SH-SY5Y (cell line): ENCODE measurements at regions not wholly inside any gene's neighbourhood (a gene's known extent, or its start where the extent isn't known, plus 50 kb on each side); places are given as distances from the start of the nearest gene placed in this dataset.

Experiments used
- GATA2 ChIP-seq: IDR thresholded peaks from 2 replicates; pipeline ENCODE4 v1.6.1; 2011; ENCODE audit warnings: mild to moderate bottlenecking, low read depth, low read length
- GATA3 ChIP-seq: IDR thresholded peaks from 2 replicates; pipeline ENCODE4 v1.6.1; 2011; ENCODE audit warnings: low read depth, mild to moderate bottlenecking, low read length, moderate library complexity

DNA sequence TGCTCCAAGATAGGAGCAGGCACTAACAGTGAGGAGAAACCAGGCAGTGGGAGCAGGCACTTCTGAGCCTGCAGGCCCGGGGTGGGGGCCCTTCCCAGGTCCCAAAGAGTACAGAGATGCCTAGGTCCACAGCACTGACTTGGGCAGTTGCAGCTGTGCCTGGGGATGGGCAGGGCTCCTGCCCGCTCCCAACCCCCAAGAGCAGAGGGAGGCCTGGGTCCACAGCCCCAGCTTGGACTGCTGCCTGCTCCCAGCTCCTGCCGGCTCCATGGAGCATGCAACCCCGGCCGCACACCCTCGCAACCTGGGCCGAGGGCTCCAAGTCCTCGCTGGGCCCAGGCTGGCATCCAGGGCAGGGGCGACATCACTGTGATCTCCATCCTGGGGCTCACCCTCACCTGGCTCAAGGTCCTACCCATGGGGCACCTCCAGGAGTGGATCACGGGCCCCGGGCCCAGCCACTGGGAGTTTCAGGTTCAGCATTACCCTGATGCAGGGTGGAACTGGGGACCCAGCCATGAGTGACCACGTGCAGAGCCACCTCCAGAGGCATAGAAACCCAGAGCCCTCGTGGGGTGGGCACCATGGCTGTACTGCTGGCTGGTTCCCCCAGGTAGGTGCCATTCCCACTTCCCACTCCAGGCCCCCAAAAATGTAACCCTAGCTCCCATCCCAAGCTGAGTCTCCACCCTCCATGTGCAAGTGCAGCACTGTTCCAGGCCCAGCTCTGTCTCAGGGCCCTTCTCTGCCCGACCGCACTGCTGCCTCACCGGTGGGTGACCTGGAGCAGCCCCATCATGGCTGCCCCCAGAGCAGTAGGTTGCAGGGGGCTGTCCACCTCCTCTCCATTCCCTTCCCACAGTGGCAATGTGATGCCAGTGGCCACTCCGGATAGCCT, 325.6 kb downstream of the NR4A2 start:
- TF ChIP-seq GATA2 (no peak), GATA3 (no peak)
